OCI-LY3 (cell line): ENCODE measurements at regions not wholly inside any gene's neighbourhood (a gene's known extent, or its start where the extent isn't known, plus 50 kb on each side); places are given as distances from the start of the nearest gene placed in this dataset.

Source experiments
- H2AFZ ChIP-seq: fragments of 200-600, 300-600 bp; shearing (Covaris generic); 2 replicates; pipeline ENCODE4 v1.6.0; 2014; ENCODE audit warnings: antibody characterized with exemption, low read depth, low read length
- H3K27ac ChIP-seq: fragments of 200-600, 300-600 bp; sonication (generic); 2 replicates; pipeline ENCODE4 v1.5.1; 2014; ENCODE audit warnings: mild to moderate bottlenecking, low read length, moderate library complexity, mixed read lengths
- H3K27me3 ChIP-seq: fragments of 200-600, 300-600 bp; sonication (generic); 2 replicates; pipeline ENCODE4 v1.6.1; 2014; ENCODE audit warnings: low read depth, low read length, mixed read lengths
- H3K36me3 ChIP-seq: fragments of 200-600, 300-600 bp; sonication (generic); replicated peaks from 2 replicates; pipeline ENCODE3; 2014; ENCODE audit warnings: low read depth, low read length, mixed read lengths
- H3K4me1 ChIP-seq: fragments of 300-600, 200-600 bp; sonication (generic); 2 replicates; pipeline ENCODE4 v1.6.1; 2014; ENCODE audit warnings: low read length, mixed read lengths
- H3K4me2 ChIP-seq: fragments of 200-600, 300-600 bp; sonication (generic); 2 replicates; pipeline ENCODE4 v1.6.1; 2014; ENCODE audit warnings: low read length, mixed read lengths
- H3K4me3 ChIP-seq: fragments of 300-600, 200-600 bp; sonication (generic); 2 replicates; pipeline ENCODE4 v1.5.1; 2014; ENCODE audit warnings: antibody characterized with exemption, mild to moderate bottlenecking, low read length, moderate library complexity
- H3K79me2 ChIP-seq: fragments of 300-600, 200-600 bp; shearing (Covaris generic); 2 replicates; pipeline ENCODE4 v1.6.1; 2014; ENCODE audit warnings: mild to moderate bottlenecking, low read length, mixed read lengths
- H3K9ac ChIP-seq: fragments of 300-600, 200-600 bp; shearing (Covaris generic); 2 replicates; pipeline ENCODE4 v1.6.0; 2014; ENCODE audit warnings: mild to moderate bottlenecking, low read length, moderate library complexity
- H3K9me3 ChIP-seq: fragments of 200-600, 300-600 bp; shearing (Covaris generic); 2 replicates; pipeline ENCODE4 v1.6.1; 2014; ENCODE audit warnings: low read length, mixed read lengths; ENCODE audit not compliant: insufficient read depth
- H4K20me1 ChIP-seq: fragments of 200-600, 300-600 bp; sonication (generic); 2 replicates; pipeline ENCODE4 v1.6.1; 2016; ENCODE audit warnings: low read length, mixed read lengths; ENCODE audit not compliant: insufficient read depth
- EZH2phosphoT487 ChIP-seq: fragments of 200-600 bp; shearing (Covaris generic); IDR thresholded peaks from 2 replicates; pipeline ENCODE4 v1.6.1; 2018; ENCODE audit warnings: antibody characterized with exemption, mixed run types, low read depth
- TF ChIP-seq, protein P1 (sequence below): fragments of 200-600, 300-600 bp; sonication (generic); IDR thresholded peaks from 2 replicates; pipeline ENCODE4 v1.5.1; 2014; ENCODE audit warnings: antibody characterized with exemption, low read length, low read depth

DNA sequence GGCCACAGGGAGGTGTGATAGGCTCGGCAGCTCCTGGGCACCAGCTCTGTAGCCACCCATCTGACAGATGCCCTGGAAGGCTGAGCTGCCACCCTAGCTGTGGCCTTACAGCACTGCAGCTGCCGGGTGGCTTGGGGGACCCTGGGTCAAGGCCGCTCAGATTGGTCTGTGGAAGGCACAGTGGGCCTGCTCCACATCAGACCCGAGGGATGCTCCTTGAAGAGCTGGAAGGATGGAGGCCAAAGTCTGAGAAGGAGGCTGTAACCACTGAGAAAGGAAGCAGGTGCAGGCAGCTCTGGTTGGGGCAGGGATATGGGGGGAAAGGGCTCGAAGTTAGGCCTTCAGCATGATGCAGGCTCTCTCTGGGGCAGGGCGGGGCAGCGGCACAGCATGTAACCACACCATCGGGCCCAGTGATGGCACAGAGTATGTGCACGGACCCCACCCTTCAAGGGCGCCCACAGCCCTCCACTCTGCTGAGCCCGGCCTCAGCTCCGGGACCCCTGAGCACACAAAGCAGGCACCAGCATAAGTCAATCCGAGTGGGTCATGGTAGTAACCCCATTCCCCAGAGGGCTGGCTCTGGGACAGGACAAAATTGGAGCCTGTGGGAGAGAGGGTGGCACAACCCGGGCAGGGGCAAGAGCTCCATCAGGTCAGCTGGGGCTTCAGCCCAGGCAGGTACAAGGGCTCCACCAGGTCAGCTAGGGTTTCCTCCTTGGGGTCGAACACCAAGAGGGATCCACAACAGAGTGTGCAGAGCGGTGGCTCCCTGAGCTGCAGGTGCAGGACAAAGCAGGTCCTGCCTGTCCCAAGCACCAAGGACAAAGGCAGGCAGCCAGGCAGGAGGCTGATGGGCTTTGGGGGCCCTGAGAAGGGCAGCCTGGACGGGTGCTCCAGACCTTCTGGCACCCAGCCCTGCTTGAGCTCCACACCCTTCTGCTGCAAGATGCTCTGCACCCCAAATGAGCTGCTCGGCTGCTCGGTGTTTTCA is 1511.1 kb downstream of the BRD1 start:
- Histone ChIP-seq H3K9me3 (peaks cover 10% of the 10 kb centered on the region; the same call in 1 of the 2 replicates), H3K4me2 (no peak overlapping the region), H3K4me3 (no peak overlapping the region), H3K4me1 (no peaks in the 10 kb centered on the region), H3K9ac (no peak overlapping the region), H3K27ac (no peak overlapping the region), H3K36me3 (no peaks in the 10 kb centered on the region), H3K79me2 (no peaks in the 10 kb centered on the region), H4K20me1 (no peaks in the 10 kb centered on the region), H3K27me3 (no peaks in the 10 kb centered on the region), H2AFZ (no peak overlapping the region)
- TF ChIP-seq, protein P1, sequence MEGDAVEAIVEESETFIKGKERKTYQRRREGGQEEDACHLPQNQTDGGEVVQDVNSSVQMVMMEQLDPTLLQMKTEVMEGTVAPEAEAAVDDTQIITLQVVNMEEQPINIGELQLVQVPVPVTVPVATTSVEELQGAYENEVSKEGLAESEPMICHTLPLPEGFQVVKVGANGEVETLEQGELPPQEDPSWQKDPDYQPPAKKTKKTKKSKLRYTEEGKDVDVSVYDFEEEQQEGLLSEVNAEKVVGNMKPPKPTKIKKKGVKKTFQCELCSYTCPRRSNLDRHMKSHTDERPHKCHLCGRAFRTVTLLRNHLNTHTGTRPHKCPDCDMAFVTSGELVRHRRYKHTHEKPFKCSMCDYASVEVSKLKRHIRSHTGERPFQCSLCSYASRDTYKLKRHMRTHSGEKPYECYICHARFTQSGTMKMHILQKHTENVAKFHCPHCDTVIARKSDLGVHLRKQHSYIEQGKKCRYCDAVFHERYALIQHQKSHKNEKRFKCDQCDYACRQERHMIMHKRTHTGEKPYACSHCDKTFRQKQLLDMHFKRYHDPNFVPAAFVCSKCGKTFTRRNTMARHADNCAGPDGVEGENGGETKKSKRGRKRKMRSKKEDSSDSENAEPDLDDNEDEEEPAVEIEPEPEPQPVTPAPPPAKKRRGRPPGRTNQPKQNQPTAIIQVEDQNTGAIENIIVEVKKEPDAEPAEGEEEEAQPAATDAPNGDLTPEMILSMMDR, result no peak
- TF ChIP-seq EZH2phosphoT487, result no peak

DNA sequence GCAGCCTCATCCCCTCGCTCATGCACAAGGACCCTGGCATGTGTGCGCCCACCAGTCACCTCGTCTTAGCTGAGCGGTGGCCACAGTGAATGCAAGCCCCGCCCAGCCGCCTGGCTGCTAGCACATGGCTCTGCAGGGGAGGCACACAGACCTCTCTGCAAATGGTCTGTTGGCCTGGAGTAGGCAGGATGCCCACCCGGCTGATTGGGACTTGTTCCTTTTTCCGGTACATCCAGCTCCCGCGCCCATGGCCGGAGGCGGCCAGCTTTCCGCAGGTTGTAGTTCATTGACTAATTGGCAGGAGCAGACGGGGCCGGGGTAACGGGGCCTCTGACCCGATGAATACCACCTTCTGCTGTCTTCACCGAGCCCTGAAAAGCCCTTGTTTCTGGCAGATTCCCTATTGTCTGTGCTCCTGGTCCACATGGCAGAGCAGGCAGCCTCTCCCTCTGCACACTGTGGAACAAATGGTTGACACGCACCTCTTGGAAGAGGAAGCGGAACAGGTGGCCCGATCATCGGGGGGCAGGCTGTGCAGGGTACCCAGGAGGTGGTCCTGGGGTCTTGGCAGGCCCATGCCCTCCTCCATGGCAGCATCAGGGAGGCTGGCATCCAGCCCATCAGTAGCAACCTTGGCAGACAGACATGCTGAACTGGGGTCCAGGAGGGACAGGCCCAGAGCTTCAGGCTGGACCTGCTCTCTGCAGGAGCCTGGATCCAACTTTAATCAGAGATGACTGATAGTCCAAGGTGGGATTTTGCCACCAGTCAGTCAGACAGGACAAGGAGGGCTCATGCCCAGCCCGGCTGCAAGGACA is 1512.0 kb downstream of the BRD1 start:
- Histone ChIP-seq H3K4me1 (no peaks in the 10 kb centered on the region), H3K36me3 (no peaks in the 10 kb centered on the region), H3K4me2 (no peak overlapping the region), H3K27ac (no peak overlapping the region), H3K79me2 (no peaks in the 10 kb centered on the region), H3K9ac (no peak overlapping the region), H3K9me3 (peaks cover 10% of the 10 kb centered on the region; the same call in 1 of the 2 replicates), H2AFZ (no peak overlapping the region), H4K20me1 (no peaks in the 10 kb centered on the region), H3K27me3 (no peaks in the 10 kb centered on the region), H3K4me3 (no peak overlapping the region)
- TF ChIP-seq, protein P1, result no peak
- no peak for TF ChIP-seq EZH2phosphoT487

DNA sequence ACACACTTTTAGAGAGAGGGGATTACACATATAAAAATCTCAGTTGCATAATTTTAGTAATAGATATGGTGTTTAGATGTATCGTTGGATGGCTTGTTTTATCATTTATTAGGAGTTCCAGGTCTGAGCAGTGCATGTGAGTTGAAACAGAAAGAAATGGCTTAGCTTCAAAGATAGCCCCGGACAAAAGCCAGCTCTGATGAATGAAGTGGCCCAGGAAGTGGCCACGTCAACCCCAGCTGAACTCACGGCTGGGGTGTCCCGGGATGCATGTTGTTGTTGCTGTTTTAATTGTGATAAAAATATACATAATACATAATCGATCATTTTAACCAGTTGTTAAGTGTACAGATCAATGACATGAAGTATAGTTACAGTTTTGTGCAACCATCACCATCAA is 1513.6 kb downstream of the BRD1 start:
- no peaks in the 10 kb centered on the region for H3K36me3 ChIP-seq
- TF ChIP-seq EZH2phosphoT487, result no peak
- TF ChIP-seq, protein P1, result no peak
- H3K79me2 ChIP-seq, result no peaks in the 10 kb centered on the region
- peaks cover 10% of the 10 kb centered on the region; the same call in 1 of the 2 replicates for H3K9me3 ChIP-seq
- no peaks in the 10 kb centered on the region for H3K27me3 ChIP-seq
- H2AFZ ChIP-seq, result no peak overlapping the region
- H3K4me1 ChIP-seq, result no peaks in the 10 kb centered on the region
- H3K9ac ChIP-seq, result no peak overlapping the region
- no peak overlapping the region for H3K4me3 ChIP-seq
- H3K27ac ChIP-seq, result no peak overlapping the region
- no peak overlapping the region for H3K4me2 ChIP-seq
- H4K20me1 ChIP-seq, result no peaks in the 10 kb centered on the region
